AG09319 (cell line): ENCODE measurements at regions not wholly inside any gene's neighbourhood (a gene's known extent, or its start where the extent isn't known, plus 50 kb on each side); places are given as distances from the start of the nearest gene placed in this dataset.
A peak's percentile ranks its signal among the peaks of the same experiment; 100 is the strongest.

ENCODE experiments used
- DNase-seq: peaks from one replicate; pipeline ENCODE4 v3.0.0-alpha.2; 2010; ENCODE audit warnings: low read depth; ENCODE audit errors: extremely low read depth
- TF ChIP-seq, protein P1 (sequence below): IDR thresholded peaks from 2 replicates; pipeline ENCODE4 v1.5.1; 2011; ENCODE audit warnings: low read depth, mild to moderate bottlenecking, inconsistent platforms, low read length, moderate library complexity

DNA sequence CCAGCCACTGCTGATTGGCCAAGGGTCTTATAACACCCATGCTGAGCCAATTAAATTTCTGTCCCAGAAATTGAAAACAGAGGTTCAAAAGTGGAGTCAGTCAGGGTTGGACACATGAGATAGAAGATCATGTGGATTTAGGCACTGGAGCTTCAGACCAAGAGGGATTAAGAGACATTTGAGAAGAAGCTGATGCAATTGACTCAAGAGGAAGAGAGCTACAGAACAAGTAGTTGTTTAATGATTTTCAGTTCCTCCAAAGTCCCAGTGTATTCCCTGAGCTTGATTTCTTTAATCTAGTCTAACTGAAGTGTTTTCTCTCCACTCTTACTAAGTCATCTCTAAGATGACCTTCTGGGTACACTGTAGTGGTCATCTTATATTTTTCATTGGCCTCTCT is 227.1 kb downstream of the DUSP10 start:
- TF ChIP-seq, protein P1, sequence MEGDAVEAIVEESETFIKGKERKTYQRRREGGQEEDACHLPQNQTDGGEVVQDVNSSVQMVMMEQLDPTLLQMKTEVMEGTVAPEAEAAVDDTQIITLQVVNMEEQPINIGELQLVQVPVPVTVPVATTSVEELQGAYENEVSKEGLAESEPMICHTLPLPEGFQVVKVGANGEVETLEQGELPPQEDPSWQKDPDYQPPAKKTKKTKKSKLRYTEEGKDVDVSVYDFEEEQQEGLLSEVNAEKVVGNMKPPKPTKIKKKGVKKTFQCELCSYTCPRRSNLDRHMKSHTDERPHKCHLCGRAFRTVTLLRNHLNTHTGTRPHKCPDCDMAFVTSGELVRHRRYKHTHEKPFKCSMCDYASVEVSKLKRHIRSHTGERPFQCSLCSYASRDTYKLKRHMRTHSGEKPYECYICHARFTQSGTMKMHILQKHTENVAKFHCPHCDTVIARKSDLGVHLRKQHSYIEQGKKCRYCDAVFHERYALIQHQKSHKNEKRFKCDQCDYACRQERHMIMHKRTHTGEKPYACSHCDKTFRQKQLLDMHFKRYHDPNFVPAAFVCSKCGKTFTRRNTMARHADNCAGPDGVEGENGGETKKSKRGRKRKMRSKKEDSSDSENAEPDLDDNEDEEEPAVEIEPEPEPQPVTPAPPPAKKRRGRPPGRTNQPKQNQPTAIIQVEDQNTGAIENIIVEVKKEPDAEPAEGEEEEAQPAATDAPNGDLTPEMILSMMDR = no peak
- DNase-seq = no peak

DNA sequence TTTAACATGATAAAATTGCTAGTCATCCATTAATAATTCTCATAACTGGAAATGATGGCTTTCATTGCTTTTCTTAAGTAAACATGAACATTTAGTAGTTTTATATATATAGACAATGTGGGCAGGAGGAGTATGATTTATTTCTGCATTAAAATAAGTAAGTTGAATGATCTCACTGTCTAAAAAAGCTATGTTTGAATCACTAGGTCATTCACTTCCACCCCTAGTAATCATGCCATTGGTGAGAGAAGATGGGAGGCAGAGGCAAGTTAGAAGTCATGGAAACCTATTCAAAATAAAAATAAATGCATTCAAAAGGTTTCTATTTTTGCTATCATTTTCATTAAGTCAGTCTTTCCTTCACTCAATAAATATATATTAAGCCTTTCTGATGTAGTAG is 226.4 kb downstream of the DUSP10 start:
- TF ChIP-seq, protein P1 = no peak
- DNase-seq = no peak

DNA sequence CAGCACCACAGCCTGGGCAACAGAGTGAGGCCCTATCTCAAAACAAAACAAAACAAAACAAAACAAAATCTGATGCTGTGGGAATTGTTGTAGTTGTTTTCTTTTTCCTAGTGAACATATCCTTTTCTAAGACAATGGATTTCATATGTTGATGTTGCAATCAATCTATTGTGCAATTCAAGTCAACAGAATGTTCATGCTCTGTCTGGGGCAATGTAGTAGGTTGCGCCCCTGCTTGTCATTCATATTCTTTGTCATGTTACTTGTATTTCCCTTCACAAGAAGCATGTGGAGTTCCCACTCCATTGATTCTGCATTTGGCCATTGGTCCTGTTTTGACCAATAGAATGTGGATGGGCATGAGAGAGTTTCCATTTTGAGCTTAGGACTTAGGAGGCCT is 223.9 kb downstream of the DUSP10 start:
- peak; percentile 59 for DNase-seq
- TF ChIP-seq, protein P1 = no peak

DNA sequence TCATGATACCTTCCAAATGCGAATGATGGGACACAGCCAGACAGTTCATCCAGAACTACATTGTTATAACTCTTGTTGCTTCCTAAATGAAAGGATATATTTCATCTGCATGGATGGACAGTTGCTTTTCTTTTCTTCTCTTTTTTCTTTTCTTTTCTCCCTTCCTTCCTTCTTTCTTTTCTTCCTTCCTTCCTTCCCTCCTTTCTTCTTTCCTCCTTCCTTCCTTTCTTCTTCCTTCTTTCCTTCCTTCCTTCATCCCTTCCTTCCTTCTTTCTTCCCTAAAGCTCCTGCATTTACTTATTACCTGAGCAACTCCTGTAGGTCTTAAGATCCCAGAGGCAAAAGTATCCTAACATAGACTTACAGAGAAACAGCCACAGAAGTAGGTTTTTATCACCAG is 221.6 kb downstream of the DUSP10 start:
- TF ChIP-seq, protein P1 = no peak
- no peak for DNase-seq

DNA sequence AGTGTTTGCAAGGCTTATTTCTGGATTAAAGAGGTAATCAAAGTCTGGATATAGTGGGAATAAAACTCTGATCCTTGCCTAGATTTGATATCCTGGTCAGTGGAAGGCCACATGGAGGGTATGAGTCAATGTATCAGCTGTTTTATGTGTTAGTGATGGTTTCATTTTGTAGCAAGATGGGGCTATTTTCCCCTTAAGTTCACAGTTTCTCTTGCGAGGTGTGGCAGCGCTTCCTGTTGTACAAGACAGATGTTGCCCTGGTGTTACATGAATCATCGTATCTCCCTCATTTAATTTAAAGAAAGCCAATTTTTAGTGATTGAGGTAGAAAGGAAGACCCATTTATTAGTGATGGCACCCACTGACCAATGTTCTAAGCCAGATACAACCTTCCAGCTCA is 220.2 kb downstream of the DUSP10 start:
- no peak for DNase-seq
- TF ChIP-seq, protein P1 = no peak

DNA sequence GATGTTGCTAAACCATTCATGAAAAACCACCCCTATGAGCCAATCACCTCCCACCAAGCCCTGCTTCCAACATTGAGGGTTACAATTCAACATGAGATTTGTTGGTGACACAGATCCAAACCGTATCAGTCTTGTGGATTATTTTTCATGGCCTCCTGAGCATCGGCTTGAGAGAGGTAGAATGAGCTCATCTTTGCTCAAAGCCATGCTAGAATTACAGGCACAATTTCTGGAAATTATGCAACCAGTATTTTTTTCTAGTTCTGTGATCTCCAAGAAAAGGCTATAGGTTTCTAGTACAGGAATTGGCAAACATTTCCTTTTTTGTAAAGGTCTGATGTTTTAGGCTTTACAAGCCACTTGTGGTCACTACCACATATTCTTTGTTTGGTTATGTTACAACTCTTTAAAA is 219.4 kb downstream of the DUSP10 start:
- DNase-seq = no peak

DNA sequence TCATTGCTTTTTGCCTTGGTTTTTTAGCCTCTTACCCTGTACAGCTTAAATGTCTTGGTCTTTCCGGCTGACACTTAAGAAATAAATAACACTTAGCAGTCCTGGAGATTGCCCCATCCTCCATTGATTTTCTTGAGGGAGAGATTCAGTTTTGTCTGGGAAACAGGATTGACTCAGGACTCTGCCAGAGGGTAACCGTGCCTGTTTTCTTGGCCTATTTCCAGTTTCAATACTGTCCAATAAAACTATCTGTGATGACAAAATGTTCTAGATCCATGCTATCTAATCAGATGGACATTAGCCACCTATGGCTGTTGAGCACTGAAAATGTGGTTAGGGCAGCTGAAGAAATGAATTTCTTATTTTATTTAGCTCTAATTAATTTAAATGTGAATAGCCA is 216.1 kb downstream of the DUSP10 start:
- DNase-seq = no peak
- TF ChIP-seq, protein P1 = no peak

More for the DNA sequence above, 219.4 kb downstream of the DUSP10 start:
- TF ChIP-seq, protein P1 = no peak
